HL-60 (cell line): ENCODE measurements at regions not wholly inside any gene's neighbourhood (a gene's known extent, or its start where the extent isn't known, plus 50 kb on each side); places are given as distances from the start of the nearest gene placed in this dataset.

ENCODE experiments used
- SPI1 ChIP-seq: IDR thresholded peaks from 2 replicates; pipeline ENCODE4 v1.6.1; 2012; ENCODE audit warnings: low read depth, mild to moderate bottlenecking, borderline replicate concordance
- TF ChIP-seq, protein P1 (sequence below): IDR thresholded peaks from one replicate; pipeline ENCODE4 v1.5.1; 2011; ENCODE audit warnings: low read length, control low read depth, inconsistent platforms; ENCODE audit not compliant: insufficient read depth

DNA sequence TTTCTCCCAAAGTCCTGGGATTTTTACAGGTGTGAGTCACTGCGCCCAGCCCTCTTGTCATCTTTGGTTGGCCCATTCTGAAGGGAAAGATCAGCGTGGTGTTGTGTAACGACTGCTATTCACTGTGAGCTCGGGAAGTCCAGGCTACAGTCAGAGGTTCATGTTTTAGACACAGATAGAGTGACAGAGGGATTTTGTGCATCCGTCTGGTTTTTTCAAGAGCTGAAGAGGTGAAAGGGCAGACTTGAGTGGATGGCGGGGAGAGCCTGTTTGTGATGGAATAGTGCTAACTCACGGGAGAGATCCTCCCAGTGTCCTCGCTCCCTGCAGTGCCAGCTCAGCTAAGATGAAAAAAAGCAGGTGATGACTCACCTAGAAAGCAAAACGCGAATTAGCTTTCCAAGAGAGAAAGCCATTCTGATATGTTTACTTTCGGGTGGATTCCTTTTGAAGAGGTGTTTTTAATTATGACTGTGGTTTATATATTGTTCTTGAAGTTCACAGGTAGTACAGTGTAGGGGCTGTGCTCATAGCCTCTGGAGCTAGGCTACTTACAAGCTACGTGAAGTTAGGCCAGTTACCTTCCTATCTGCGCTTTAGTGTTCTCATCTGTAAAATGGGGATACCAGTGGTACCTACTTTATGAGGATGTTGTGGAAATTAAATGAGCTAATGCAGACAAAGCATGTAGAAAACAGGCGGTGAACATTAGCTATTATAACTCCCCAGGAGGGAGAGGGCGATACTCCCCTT, 67.2 kb downstream of the C11orf91 start:
- TF ChIP-seq, protein P1, sequence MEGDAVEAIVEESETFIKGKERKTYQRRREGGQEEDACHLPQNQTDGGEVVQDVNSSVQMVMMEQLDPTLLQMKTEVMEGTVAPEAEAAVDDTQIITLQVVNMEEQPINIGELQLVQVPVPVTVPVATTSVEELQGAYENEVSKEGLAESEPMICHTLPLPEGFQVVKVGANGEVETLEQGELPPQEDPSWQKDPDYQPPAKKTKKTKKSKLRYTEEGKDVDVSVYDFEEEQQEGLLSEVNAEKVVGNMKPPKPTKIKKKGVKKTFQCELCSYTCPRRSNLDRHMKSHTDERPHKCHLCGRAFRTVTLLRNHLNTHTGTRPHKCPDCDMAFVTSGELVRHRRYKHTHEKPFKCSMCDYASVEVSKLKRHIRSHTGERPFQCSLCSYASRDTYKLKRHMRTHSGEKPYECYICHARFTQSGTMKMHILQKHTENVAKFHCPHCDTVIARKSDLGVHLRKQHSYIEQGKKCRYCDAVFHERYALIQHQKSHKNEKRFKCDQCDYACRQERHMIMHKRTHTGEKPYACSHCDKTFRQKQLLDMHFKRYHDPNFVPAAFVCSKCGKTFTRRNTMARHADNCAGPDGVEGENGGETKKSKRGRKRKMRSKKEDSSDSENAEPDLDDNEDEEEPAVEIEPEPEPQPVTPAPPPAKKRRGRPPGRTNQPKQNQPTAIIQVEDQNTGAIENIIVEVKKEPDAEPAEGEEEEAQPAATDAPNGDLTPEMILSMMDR: no peak
- TF ChIP-seq SPI1: no peak
